ENCODE measurements at regions not wholly inside any gene's neighbourhood (a gene's known extent, or its start where the extent isn't known, plus 50 kb on each side); places are given as distances from the start of the nearest gene placed in this dataset.

DNA sequence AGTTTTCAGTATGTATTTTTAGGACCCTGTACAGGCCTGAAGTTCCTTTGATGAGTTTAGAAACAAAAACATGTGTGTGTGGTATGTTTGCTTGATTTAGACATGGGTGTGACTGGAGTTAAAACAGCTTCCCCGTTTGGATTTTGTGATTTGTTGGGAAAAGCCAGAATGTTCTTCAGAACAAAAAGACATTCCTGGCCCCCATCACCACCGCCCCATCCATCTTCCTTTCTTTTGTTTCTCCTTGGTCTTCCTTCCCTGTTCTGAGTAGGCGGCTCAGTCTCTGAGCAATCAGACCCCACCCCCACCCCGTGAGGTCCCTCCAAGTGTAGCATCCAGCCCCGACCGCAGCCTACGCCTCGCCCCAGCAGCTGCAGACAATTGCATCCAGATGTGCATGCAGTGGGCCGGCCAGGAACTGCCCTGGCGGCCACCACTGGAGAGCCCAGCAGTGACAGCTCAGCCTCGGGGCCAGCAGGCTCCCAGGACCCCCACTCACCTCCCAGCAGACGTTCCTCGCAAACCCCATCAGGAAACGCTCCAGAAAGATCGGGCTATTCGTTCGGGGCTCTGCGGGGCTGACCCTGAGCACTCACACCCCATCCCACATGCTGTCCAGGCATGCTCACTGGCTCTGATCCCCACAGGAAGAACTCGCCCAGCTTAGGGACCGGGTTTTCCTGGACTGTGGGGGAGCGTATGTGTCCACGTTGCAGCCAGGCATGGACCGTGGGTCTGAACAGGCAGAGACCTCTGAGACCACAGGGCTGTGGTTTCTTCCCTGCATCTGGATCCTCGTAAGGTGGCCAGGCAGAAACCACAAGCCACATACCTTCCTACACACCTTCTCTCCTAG is 99.8 kb upstream of the CDH5 start:
- TF ChIP-seq CTCF (conservative IDR thresholded peaks at IDR 0.05 in 1 of 2, IDR thresholded peaks at IDR 0.05 in 1 of 2; ENCODE audit: extremely low read depth in 1 of 2, insufficient read depth in 1 of 2, low read depth in 1 of 2, low read length in 2 of 2) = no peak
- TF ChIP-seq EZH2 (IDR thresholded peaks at IDR 0.05; ENCODE audit: borderline replicate concordance, low read length) = no peak
